Lower leg skin (tissue), 3 donors: ENCODE measurements at regions not wholly inside any gene's neighbourhood (a gene's known extent, or its start where the extent isn't known, plus 50 kb on each side); places are given as distances from the start of the nearest gene placed in this dataset.

Experiments used
- CTCF ChIP-seq, 3 donors: fragments of 450-650 bp; IDR thresholded peaks; one replicate each; pipeline ENCODE4 v1.5.1; 2016; ENCODE audit warnings: antibody characterized with exemption in 3 of 3, mild to moderate bottlenecking in 3 of 3, moderate library complexity in 2 of 3
- POLR2A ChIP-seq, 2 donors: fragments of 450-650 bp; IDR thresholded peaks; one replicate each; pipeline ENCODE4 v1.6.1; 2016 to 2017; ENCODE audit warnings: antibody characterized with exemption in 2 of 2, mild to moderate bottlenecking in 1 of 2, moderate library complexity in 1 of 2

- TF ChIP-seq CTCF (IDR thresholded peaks at IDR 0.05) = no peak
- no peak for TF ChIP-seq POLR2A (IDR thresholded peaks at IDR 0.05)
Measured at GRCh38 chr21:38056481-38056880, 140.2 kb upstream of the KCNJ6 start.
